Chondrocyte (in vitro differentiated cells): ENCODE measurements at regions not wholly inside any gene's neighbourhood (a gene's known extent, or its start where the extent isn't known, plus 50 kb on each side); places are given as distances from the start of the nearest gene placed in this dataset.

Experiments used
- DNase-seq: peaks from one replicate; pipeline ENCODE4 v3.0.0; 2021; ENCODE audit warnings: mixed read lengths, low spot score
- H3K27ac Mint-ChIP-seq: one replicate; pipeline ENCODE4 v1.8.0; 2021; ENCODE audit warnings: mild to moderate bottlenecking, moderate library complexity, mixed read lengths; ENCODE audit not compliant: unreplicated experiment
- H3K27me3 Mint-ChIP-seq: 2 replicates; pipeline ENCODE4 v1.8.0; 2021; ENCODE audit warnings: low read depth, mixed read lengths
- H3K36me3 Mint-ChIP-seq: 2 replicates; pipeline ENCODE4 v1.8.0; 2021; ENCODE audit warnings: low read depth, mixed read lengths
- H3K4me1 Mint-ChIP-seq: 2 replicates; pipeline ENCODE4 v1.8.0; 2021; ENCODE audit warnings: low read depth, mild to moderate bottlenecking, mixed read lengths
- H3K4me3 Mint-ChIP-seq: one replicate; pipeline ENCODE4 v1.8.0; 2021; ENCODE audit warnings: mild to moderate bottlenecking, moderate library complexity, mixed read lengths; ENCODE audit not compliant: unreplicated experiment
- H3K9me3 Mint-ChIP-seq: 2 replicates; pipeline ENCODE4 v1.8.0; 2021; ENCODE audit warnings: low read depth, mixed read lengths
- CTCF ChIP-seq: fragments of 200-600 bp; sonication (generic); IDR thresholded peaks from 2 replicates; pipeline ENCODE4 v1.5.0; 2021; ENCODE audit warnings: antibody characterized with exemption, mild to moderate bottlenecking, moderate library complexity

- Mint-ChIP-seq H3K27ac (no peak overlapping the region), H3K4me3 (no peak overlapping the region), H3K27me3 (peaks cover 12% of the 10 kb centered on the region), H3K4me1 (no peaks in the 10 kb centered on the region), H3K36me3 (no peaks in the 10 kb centered on the region), H3K9me3 (no peaks in the 10 kb centered on the region)
- DNase-seq, result no peak
- TF ChIP-seq CTCF, result no peak
Observed at GRCh38 chr2:210844016-210844415, 287.6 kb downstream of the CPS1 start.

- TF ChIP-seq CTCF, result no peak
- H3K9me3 Mint-ChIP-seq, result no peaks in the 10 kb centered on the region
- H3K27ac Mint-ChIP-seq, result no peak overlapping the region
- H3K36me3 Mint-ChIP-seq, result no peaks in the 10 kb centered on the region
- no peak for DNase-seq
- no peaks in the 10 kb centered on the region for H3K27me3 Mint-ChIP-seq
- peaks cover 17% of the 10 kb centered on the region for H3K4me1 Mint-ChIP-seq
- H3K4me3 Mint-ChIP-seq, result no peak overlapping the region
Observed at GRCh38 chr2:210859314-210859713, 302.9 kb downstream of the CPS1 start.

- H3K4me3 Mint-ChIP-seq, result no peak overlapping the region
- DNase-seq, result no peak
- no peaks in the 10 kb centered on the region for H3K27me3 Mint-ChIP-seq
- no peak overlapping the region for H3K27ac Mint-ChIP-seq
- H3K4me1 Mint-ChIP-seq, result peaks cover 17% of the 10 kb centered on the region
- H3K9me3 Mint-ChIP-seq, result no peaks in the 10 kb centered on the region
- H3K36me3 Mint-ChIP-seq, result no peaks in the 10 kb centered on the region
- TF ChIP-seq CTCF, result no peak
Observed at GRCh38 chr2:210860276-210860675, 303.9 kb downstream of the CPS1 start.

GRCh38 chr2:210861038-210861665, 304.8 kb downstream of the CPS1 start:
- no peak overlapping the region for H3K4me3 Mint-ChIP-seq
- H3K36me3 Mint-ChIP-seq, result no peaks in the 10 kb centered on the region
- no peaks in the 10 kb centered on the region for H3K9me3 Mint-ChIP-seq
- H3K27me3 Mint-ChIP-seq, result no peaks in the 10 kb centered on the region
- peaks cover 17% of the 10 kb centered on the region for H3K4me1 Mint-ChIP-seq
- TF ChIP-seq CTCF, result no peak
- H3K27ac Mint-ChIP-seq, result no peak overlapping the region
- DNase-seq, result no peak

- TF ChIP-seq CTCF, result no peak
- Mint-ChIP-seq H3K27me3 (no peaks in the 10 kb centered on the region), H3K27ac (no peak overlapping the region)
Observed at GRCh38 chr2:210862283-210863065, 306.1 kb downstream of the CPS1 start.

More at GRCh38 chr2:210862283-210863065, 306.1 kb downstream of the CPS1 start:
- Mint-ChIP-seq H3K36me3 (no peaks in the 10 kb centered on the region), H3K4me1 (peaks cover 15% of the 10 kb centered on the region), H3K4me3 (no peak overlapping the region), H3K9me3 (no peaks in the 10 kb centered on the region)
- no peak for DNase-seq
